WTC11 (cell line): ENCODE measurements at regions not wholly inside any gene's neighbourhood (a gene's known extent, or its start where the extent isn't known, plus 50 kb on each side); places are given as distances from the start of the nearest gene placed in this dataset.
A peak's percentile ranks its signal among the peaks of the same experiment; 100 is the strongest.

ENCODE experiments used
- ATAC-seq: fragments of 200-7000 bp; cut with Tn5 transposase; 2 replicates; pipeline ENCODE4 v1.10.0; 2021; ENCODE audit warnings: mild to moderate bottlenecking, moderate library complexity
- CTCF ChIA-PET: fragments of 300-600 bp; sonication (Branson Sonifier 250); formaldehyde crosslinking; loops from one replicate; lab custom pipeline; 2021; ENCODE audit warnings: antibody characterized with exemption; lab: Charles Lee
- POLR2A ChIA-PET: fragments of 350-600 bp; sonication (Branson Sonifier 250); formaldehyde crosslinking; loops from one replicate; lab custom pipeline; 2021; ENCODE audit warnings: antibody characterized with exemption; lab: Charles Lee
- DNase-seq: peaks from one replicate; pipeline ENCODE4 v3.0.0; 2021; ENCODE audit warnings: low spot score
- H3K27ac Mint-ChIP-seq: 2 replicates; pipeline ENCODE4 v1.8.0; 2021; ENCODE audit warnings: mixed read lengths
- H3K27me3 Mint-ChIP-seq: 2 replicates; pipeline ENCODE4 v1.8.0; 2021; ENCODE audit warnings: low read depth, mild to moderate bottlenecking, moderate library complexity, mixed read lengths
- H3K36me3 Mint-ChIP-seq: 2 replicates; pipeline ENCODE4 v1.8.0; 2021; ENCODE audit warnings: mixed read lengths
- H3K4me1 Mint-ChIP-seq: 2 replicates; pipeline ENCODE4 v1.8.0; 2022; ENCODE audit warnings: mixed read lengths
- H3K4me3 Mint-ChIP-seq: 2 replicates; pipeline ENCODE4 v1.8.0; 2021; ENCODE audit warnings: mild to moderate bottlenecking, moderate library complexity, mixed read lengths
- H3K9me3 Mint-ChIP-seq: 2 replicates; pipeline ENCODE4 v1.8.0; 2021; ENCODE audit warnings: mixed read lengths
- CBFB ChIP-seq: sonication (generic); formaldehyde crosslinking; IDR thresholded peaks from 2 replicates; pipeline ENCODE4 v1.8.1; 2022; ENCODE audit warnings: mild to moderate bottlenecking, low read depth, missing genetic modification reagents
- CREM ChIP-seq: sonication (generic); formaldehyde crosslinking; IDR thresholded peaks from 2 replicates; pipeline ENCODE4 v1.8.1; 2022; ENCODE audit warnings: mild to moderate bottlenecking, missing genetic modification reagents, moderate library complexity
- EMX1 ChIP-seq: fragments of 250-450 bp; sonication (Bioruptor Pico); IDR thresholded peaks from 2 replicates; pipeline ENCODE4 v1.8.0; 2021; ENCODE audit warnings: mild to moderate bottlenecking
- ESRRA ChIP-seq: sonication (generic); formaldehyde crosslinking; IDR thresholded peaks from 2 replicates; pipeline ENCODE4 v1.8.1; 2022; ENCODE audit warnings: mild to moderate bottlenecking, missing genetic modification reagents, borderline replicate concordance
- FOXJ3 ChIP-seq: sonication (generic); formaldehyde crosslinking; IDR thresholded peaks from 2 replicates; pipeline ENCODE4 v1.9.0; 2021; ENCODE audit warnings: missing genetic modification reagents, mild to moderate bottlenecking, borderline replicate concordance
- FOXP1 ChIP-seq: sonication (generic); formaldehyde crosslinking; IDR thresholded peaks from 2 replicates; pipeline ENCODE4 v1.8.0; 2022; ENCODE audit warnings: missing genetic modification reagents, mild to moderate bottlenecking, moderate library complexity, borderline replicate concordance
- GABPB1 ChIP-seq: sonication (generic); formaldehyde crosslinking; IDR thresholded peaks from 2 replicates; pipeline ENCODE4 v1.8.1; 2023; ENCODE audit warnings: mild to moderate bottlenecking, missing genetic modification reagents
- HMGA2 ChIP-seq: fragments of 250-450 bp; sonication (Bioruptor Pico); IDR thresholded peaks from 2 replicates; pipeline ENCODE4 v1.4.0; 2021; ENCODE audit warnings: mild to moderate bottlenecking, moderate library complexity
- IRF2 ChIP-seq: sonication (generic); formaldehyde crosslinking; IDR thresholded peaks from 2 replicates; pipeline ENCODE4 v1.8.0; 2022; ENCODE audit warnings: low read depth, missing genetic modification reagents, borderline replicate concordance
- MXD4 ChIP-seq: fragments of 250-450 bp; sonication (Bioruptor Pico); IDR thresholded peaks from 2 replicates; pipeline ENCODE4 v1.8.0; 2021; ENCODE audit warnings: mild to moderate bottlenecking, moderate library complexity, borderline replicate concordance
- NR1H2 ChIP-seq: sonication (generic); formaldehyde crosslinking; IDR thresholded peaks from 2 replicates; pipeline ENCODE4 v1.9.0; 2021; ENCODE audit warnings: mild to moderate bottlenecking, moderate library complexity, missing genetic modification reagents
- OVOL2 ChIP-seq: fragments of 250-450 bp; sonication (Bioruptor Pico); IDR thresholded peaks from 2 replicates; pipeline ENCODE4 v1.9.0; 2021; ENCODE audit warnings: mild to moderate bottlenecking, borderline replicate concordance
- ZBTB21 ChIP-seq: sonication (generic); formaldehyde crosslinking; IDR thresholded peaks from 2 replicates; pipeline ENCODE4 v1.8.1; 2023; ENCODE audit warnings: mild to moderate bottlenecking, missing genetic modification reagents, borderline replicate concordance
- ZNF121 ChIP-seq: sonication (generic); formaldehyde crosslinking; IDR thresholded peaks from 2 replicates; pipeline ENCODE4 v1.8.0; 2023; ENCODE audit warnings: missing genetic modification reagents
- ZNF232 ChIP-seq: sonication (generic); formaldehyde crosslinking; IDR thresholded peaks from 2 replicates; pipeline ENCODE4 v1.8.0; 2022; ENCODE audit warnings: mild to moderate bottlenecking, missing genetic modification reagents
- ZNF263 ChIP-seq: sonication (generic); formaldehyde crosslinking; IDR thresholded peaks from 2 replicates; pipeline ENCODE4 v1.8.1; 2022; ENCODE audit warnings: low read depth, mild to moderate bottlenecking, moderate library complexity, missing genetic modification reagents
- ZNF396 ChIP-seq: fragments of 250-450 bp; sonication (Bioruptor Pico); IDR thresholded peaks from 2 replicates; pipeline ENCODE4 v1.8.0; 2021; ENCODE audit warnings: mild to moderate bottlenecking, moderate library complexity, borderline replicate concordance
- TF ChIP-seq, protein P1 (sequence below): sonication (generic); formaldehyde crosslinking; IDR thresholded peaks from 2 replicates; pipeline ENCODE4 v1.8.1; 2023; ENCODE audit warnings: mild to moderate bottlenecking, missing genetic modification reagents, moderate library complexity
- TF ChIP-seq, protein P2 (sequence below): sonication (generic); formaldehyde crosslinking; IDR thresholded peaks from 2 replicates; pipeline ENCODE4 v1.8.1; 2022; ENCODE audit warnings: mild to moderate bottlenecking, missing genetic modification reagents, moderate library complexity, borderline replicate concordance
- TF ChIP-seq, protein P3 (sequence below): sonication (generic); formaldehyde crosslinking; IDR thresholded peaks from 2 replicates; pipeline ENCODE4 v1.8.0; 2023; ENCODE audit warnings: missing genetic modification reagents
- TF ChIP-seq, protein P4 (sequence below): fragments of 200-600 bp; IDR thresholded peaks from 2 replicates; pipeline ENCODE4 v1.8.0; 2022; ENCODE audit warnings: antibody characterized with exemption
- TF ChIP-seq, protein P5 (sequence below): sonication (generic); formaldehyde crosslinking; IDR thresholded peaks from 2 replicates; pipeline ENCODE4 v1.8.1; 2023; ENCODE audit warnings: mild to moderate bottlenecking, missing genetic modification reagents, borderline replicate concordance

DNA sequence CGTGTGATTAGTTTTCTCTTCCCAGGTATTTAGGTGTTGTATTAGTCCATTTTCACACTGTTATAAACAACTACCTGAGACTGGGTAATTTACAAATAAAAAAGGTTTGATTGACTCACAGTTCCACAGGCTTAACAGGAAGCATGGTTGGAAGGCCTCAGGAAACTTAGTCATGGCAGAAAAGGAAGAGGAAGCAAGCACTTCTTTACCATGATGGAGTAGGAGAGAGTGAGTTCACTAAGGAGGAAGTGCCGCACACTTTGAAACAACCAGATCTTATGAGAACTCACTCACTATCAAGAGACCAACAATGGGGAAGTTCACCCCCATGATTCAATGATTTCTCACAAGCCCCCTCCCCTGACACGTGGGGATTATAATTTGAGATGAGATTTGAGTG, 1343.7 kb upstream of the GOT2 start:
- H3K4me1 Mint-ChIP-seq: peaks cover 44% of the 10 kb centered on the region
- DNase-seq (no peak), ATAC-seq (peak; percentile 30)
- no peak for TF ChIP-seq CREM (CRISPR knock-in tag)
- no peak for TF ChIP-seq ZNF232
- TF ChIP-seq ZNF121 (CRISPR knock-in tag): no peak
- no peak for TF ChIP-seq ZNF263 (CRISPR knock-in tag)
- no peak for TF ChIP-seq NR1H2 (CRISPR knock-in tag)
- no peak for TF ChIP-seq ESRRA (CRISPR knock-in tag)
- no peak for TF ChIP-seq ZNF396 (CRISPR knock-in tag)
- H3K4me3 Mint-ChIP-seq: peak overlapping the region; percentile 67; the same call in 1 of the 2 replicates
- peaks cover 13% of the 10 kb centered on the region for H3K9me3 Mint-ChIP-seq
- POLR2A ChIA-PET: no interaction called here
- no peaks in the 10 kb centered on the region for H3K27me3 Mint-ChIP-seq
- peaks cover 12% of the 10 kb centered on the region for H3K36me3 Mint-ChIP-seq
- peak overlapping the region; percentile 96 for H3K27ac Mint-ChIP-seq
- CTCF ChIA-PET: no interaction called here

DNA sequence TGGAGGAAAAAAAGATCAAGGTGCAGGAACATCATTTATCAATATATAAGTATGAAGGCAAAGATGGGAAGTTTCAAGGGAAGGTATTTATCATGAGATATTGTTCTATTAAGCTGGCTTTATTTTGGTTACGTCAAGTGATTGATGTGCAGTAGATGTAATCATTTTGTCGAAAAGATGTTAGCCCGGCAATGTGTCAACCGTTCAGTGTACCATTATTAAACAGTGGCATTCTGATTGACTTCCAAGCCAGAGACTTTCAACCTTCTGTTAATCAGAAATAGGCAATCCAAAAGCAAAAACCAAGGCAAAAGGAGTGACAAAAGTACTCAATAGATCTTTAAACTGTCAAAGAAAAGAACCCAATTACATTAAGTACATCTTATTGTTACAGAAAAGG, 1340.3 kb upstream of the GOT2 start:
- no peak for TF ChIP-seq HMGA2
- TF ChIP-seq, protein P1, sequence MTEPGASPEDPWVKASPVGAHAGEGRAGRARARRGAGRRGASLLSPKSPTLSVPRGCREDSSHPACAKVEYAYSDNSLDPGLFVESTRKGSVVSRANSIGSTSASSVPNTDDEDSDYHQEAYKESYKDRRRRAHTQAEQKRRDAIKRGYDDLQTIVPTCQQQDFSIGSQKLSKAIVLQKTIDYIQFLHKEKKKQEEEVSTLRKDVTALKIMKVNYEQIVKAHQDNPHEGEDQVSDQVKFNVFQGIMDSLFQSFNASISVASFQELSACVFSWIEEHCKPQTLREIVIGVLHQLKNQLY (CRISPR knock-in tag): no peak
- no peak for TF ChIP-seq IRF2
- no peak for TF ChIP-seq MXD4 (CRISPR knock-in tag)
- no peak for TF ChIP-seq CBFB (CRISPR knock-in tag)
- TF ChIP-seq, protein P2, sequence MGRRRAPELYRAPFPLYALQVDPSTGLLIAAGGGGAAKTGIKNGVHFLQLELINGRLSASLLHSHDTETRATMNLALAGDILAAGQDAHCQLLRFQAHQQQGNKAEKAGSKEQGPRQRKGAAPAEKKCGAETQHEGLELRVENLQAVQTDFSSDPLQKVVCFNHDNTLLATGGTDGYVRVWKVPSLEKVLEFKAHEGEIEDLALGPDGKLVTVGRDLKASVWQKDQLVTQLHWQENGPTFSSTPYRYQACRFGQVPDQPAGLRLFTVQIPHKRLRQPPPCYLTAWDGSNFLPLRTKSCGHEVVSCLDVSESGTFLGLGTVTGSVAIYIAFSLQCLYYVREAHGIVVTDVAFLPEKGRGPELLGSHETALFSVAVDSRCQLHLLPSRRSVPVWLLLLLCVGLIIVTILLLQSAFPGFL: no peak
- no peak for TF ChIP-seq ZBTB21
- TF ChIP-seq, protein P3, sequence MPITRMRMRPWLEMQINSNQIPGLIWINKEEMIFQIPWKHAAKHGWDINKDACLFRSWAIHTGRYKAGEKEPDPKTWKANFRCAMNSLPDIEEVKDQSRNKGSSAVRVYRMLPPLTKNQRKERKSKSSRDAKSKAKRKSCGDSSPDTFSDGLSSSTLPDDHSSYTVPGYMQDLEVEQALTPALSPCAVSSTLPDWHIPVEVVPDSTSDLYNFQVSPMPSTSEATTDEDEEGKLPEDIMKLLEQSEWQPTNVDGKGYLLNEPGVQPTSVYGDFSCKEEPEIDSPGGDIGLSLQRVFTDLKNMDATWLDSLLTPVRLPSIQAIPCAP (CRISPR knock-in tag): no peak
- TF ChIP-seq EMX1 (CRISPR knock-in tag): no peak
- no peak for TF ChIP-seq OVOL2 (CRISPR knock-in tag)
- no peak for TF ChIP-seq ZNF121 (CRISPR knock-in tag)
- TF ChIP-seq, protein P4, sequence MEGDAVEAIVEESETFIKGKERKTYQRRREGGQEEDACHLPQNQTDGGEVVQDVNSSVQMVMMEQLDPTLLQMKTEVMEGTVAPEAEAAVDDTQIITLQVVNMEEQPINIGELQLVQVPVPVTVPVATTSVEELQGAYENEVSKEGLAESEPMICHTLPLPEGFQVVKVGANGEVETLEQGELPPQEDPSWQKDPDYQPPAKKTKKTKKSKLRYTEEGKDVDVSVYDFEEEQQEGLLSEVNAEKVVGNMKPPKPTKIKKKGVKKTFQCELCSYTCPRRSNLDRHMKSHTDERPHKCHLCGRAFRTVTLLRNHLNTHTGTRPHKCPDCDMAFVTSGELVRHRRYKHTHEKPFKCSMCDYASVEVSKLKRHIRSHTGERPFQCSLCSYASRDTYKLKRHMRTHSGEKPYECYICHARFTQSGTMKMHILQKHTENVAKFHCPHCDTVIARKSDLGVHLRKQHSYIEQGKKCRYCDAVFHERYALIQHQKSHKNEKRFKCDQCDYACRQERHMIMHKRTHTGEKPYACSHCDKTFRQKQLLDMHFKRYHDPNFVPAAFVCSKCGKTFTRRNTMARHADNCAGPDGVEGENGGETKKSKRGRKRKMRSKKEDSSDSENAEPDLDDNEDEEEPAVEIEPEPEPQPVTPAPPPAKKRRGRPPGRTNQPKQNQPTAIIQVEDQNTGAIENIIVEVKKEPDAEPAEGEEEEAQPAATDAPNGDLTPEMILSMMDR: no peak
- TF ChIP-seq FOXJ3 (CRISPR knock-in tag): no peak
- TF ChIP-seq, protein P5, sequence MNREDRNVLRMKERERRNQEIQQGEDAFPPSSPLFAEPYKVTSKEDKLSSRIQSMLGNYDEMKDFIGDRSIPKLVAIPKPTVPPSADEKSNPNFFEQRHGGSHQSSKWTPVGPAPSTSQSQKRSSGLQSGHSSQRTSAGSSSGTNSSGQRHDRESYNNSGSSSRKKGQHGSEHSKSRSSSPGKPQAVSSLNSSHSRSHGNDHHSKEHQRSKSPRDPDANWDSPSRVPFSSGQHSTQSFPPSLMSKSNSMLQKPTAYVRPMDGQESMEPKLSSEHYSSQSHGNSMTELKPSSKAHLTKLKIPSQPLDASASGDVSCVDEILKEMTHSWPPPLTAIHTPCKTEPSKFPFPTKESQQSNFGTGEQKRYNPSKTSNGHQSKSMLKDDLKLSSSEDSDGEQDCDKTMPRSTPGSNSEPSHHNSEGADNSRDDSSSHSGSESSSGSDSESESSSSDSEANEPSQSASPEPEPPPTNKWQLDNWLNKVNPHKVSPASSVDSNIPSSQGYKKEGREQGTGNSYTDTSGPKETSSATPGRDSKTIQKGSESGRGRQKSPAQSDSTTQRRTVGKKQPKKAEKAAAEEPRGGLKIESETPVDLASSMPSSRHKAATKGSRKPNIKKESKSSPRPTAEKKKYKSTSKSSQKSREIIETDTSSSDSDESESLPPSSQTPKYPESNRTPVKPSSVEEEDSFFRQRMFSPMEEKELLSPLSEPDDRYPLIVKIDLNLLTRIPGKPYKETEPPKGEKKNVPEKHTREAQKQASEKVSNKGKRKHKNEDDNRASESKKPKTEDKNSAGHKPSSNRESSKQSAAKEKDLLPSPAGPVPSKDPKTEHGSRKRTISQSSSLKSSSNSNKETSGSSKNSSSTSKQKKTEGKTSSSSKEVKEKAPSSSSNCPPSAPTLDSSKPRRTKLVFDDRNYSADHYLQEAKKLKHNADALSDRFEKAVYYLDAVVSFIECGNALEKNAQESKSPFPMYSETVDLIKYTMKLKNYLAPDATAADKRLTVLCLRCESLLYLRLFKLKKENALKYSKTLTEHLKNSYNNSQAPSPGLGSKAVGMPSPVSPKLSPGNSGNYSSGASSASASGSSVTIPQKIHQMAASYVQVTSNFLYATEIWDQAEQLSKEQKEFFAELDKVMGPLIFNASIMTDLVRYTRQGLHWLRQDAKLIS (CRISPR knock-in tag): no peak
- TF ChIP-seq GABPB1 (CRISPR knock-in tag): no peak
- TF ChIP-seq FOXP1 (CRISPR knock-in tag): no peak
- DNase-seq: no peak
- Mint-ChIP-seq H3K36me3 (peaks cover 12% of the 10 kb centered on the region), H3K9me3 (peaks cover 13% of the 10 kb centered on the region), H3K27ac (no peak overlapping the region), H3K4me1 (peaks cover 44% of the 10 kb centered on the region), H3K27me3 (no peaks in the 10 kb centered on the region), H3K4me3 (no peak overlapping the region)
- POLR2A ChIA-PET: no interaction called here
- CTCF ChIA-PET: no interaction called here
- no peak for ATAC-seq
